K562 (cell line): ENCODE measurements at regions not wholly inside any gene's neighbourhood (a gene's known extent, or its start where the extent isn't known, plus 50 kb on each side); places are given as distances from the start of the nearest gene placed in this dataset.

Experiments used
- ATAC-seq: fragments of 200-7000 bp; cut with Tn5 transposase; 3 replicates; pipeline ENCODE4 v1.9.1; 2020; ENCODE audit warnings: moderate library complexity
- BruUV-seq: library from RNA; stranded (reverse); fragments of 400-500 nt; replicated peaks from 2 replicates; lab custom pipeline; 2021; lab: Mats Ljungman, UMichigan
- CTCF ChIA-PET: fragments of 300-600 bp; formaldehyde crosslinking; extraction: SDS; loops from one replicate; lab custom pipeline; 2021; ENCODE audit warnings: low intra/inter-chr PET ratio; lab: Yijun Ruan, JAX
- POLR2A ChIA-PET: fragments of 300-600, 350-650 bp; sonication (Branson Sonifier 250); formaldehyde crosslinking; extraction: SDS; loops from one replicate; lab custom pipeline; 2021; ENCODE audit warnings: antibody characterized with exemption, inconsistent platforms; lab: Yijun Ruan, JAX
- DNase-seq, 4 experiments: peaks; one replicate each; pipeline versions ENCODE4 v3.0.0 to v3.0.0-alpha.2; 2011 to 2018; ENCODE audit warnings: low spot score in 3 of 4, mixed read lengths in 3 of 4; ENCODE audit errors: extremely low read depth in 1 of 4
- FAIRE-seq: peaks from 2 replicates; lab custom pipeline; 2011; peaks lifted over from hg19 to GRCh38; lab: Jason Lieb, UNC
- H2AFZ ChIP-seq: 2 replicates; pipeline ENCODE4 v1.6.0; 2011; ENCODE audit warnings: low read depth, low read length, control low read depth, inconsistent platforms
- H3K27ac ChIP-seq: fragments of 200-600 bp; 3 replicates; pipeline ENCODE4 v1.8.0; 2011; ENCODE audit warnings: low read depth, mild to moderate bottlenecking, control low read depth, inconsistent platforms, low read length, moderate library complexity, mixed read lengths; ENCODE audit errors: extremely low read depth
- H3K27me3 ChIP-seq, 2 experiments: fragments of 300-600 bp in 1 of 2; 2 replicates in 1 of 2; 3 replicates in 1 of 2; pipeline versions ENCODE4 v1.6.0 to v1.8.0; 2011; ENCODE audit warnings: inconsistent platforms in 2 of 2, low read length in 2 of 2, mild to moderate bottlenecking in 1 of 2, mixed read lengths in 1 of 2, moderate library complexity in 1 of 2; ENCODE audit not compliant: control insufficient read depth in 2 of 2, insufficient read depth in 2 of 2
- H3K36me3 ChIP-seq: fragments of 300-600 bp; 3 replicates; pipeline ENCODE4 v1.8.0; 2011; ENCODE audit warnings: mild to moderate bottlenecking, low read length, inconsistent platforms; ENCODE audit not compliant: control insufficient read depth, insufficient read depth
- H3K4me1 ChIP-seq, 2 experiments: fragments of 200-600 bp in 1 of 2; replicated peaks in 1 of 2; 2 replicates in 1 of 2; 3 replicates in 1 of 2; pipeline versions ENCODE4 v1.5.1 to v1.8.0; 2011; ENCODE audit warnings: inconsistent platforms in 2 of 2, low read length in 2 of 2, mild to moderate bottlenecking in 1 of 2, mixed read lengths in 1 of 2, moderate library complexity in 1 of 2; ENCODE audit not compliant: control insufficient read depth in 2 of 2, insufficient read depth in 2 of 2
- H3K4me2 ChIP-seq: 2 replicates; pipeline ENCODE4 v1.6.1; 2011; ENCODE audit warnings: low read length, control low read depth, inconsistent platforms, mixed read lengths; ENCODE audit not compliant: insufficient read depth
- H3K4me3 ChIP-seq: fragments of 200-600 bp; sonication (generic), shearing (Covaris generic); 2 replicates; pipeline ENCODE4 v1.5.1; 2016; ENCODE audit warnings: control low read depth, inconsistent platforms
- H3K79me2 ChIP-seq: fragments of 200-600 bp; 3 replicates; pipeline ENCODE4 v1.8.0; 2011; ENCODE audit warnings: low read length, inconsistent platforms; ENCODE audit not compliant: control insufficient read depth, insufficient read depth
- H3K9ac ChIP-seq, 2 experiments: 2 replicates each; pipeline versions ENCODE4 v1.6.0 to v1.6.1; 2011; ENCODE audit warnings: low read depth in 2 of 2, low read length in 2 of 2, control low read depth in 1 of 2, inconsistent platforms in 1 of 2, mild to moderate bottlenecking in 1 of 2, mixed read lengths in 1 of 2; ENCODE audit not compliant: insufficient read depth in 1 of 2
- H3K9me1 ChIP-seq: one replicate; pipeline ENCODE4 v1.6.0; 2011; ENCODE audit warnings: inconsistent platforms, mild to moderate bottlenecking, low read length, moderate library complexity; ENCODE audit not compliant: control insufficient read depth, insufficient read depth
- H3K9me3 ChIP-seq: replicated peaks from 2 replicates; pipeline ENCODE4 v1.5.1; 2011; ENCODE audit warnings: low read depth, low read length, inconsistent platforms; ENCODE audit not compliant: control insufficient read depth, insufficient read depth
- H4K20me1 ChIP-seq: replicated peaks from 2 replicates; pipeline ENCODE4 v1.6.1; 2011; ENCODE audit warnings: low read length, inconsistent platforms, mixed read lengths; ENCODE audit not compliant: control insufficient read depth, insufficient read depth
- CBX5 ChIP-seq: IDR thresholded peaks from 2 replicates; pipeline ENCODE4 v1.6.1; 2014; ENCODE audit warnings: low read depth, borderline replicate concordance
- ELF2 ChIP-seq: fragments of 250-450 bp; sonication (Bioruptor Pico); IDR thresholded peaks from 2 replicates; pipeline ENCODE4 v1.5.0; 2021; ENCODE audit warnings: mild to moderate bottlenecking
- EP300 ChIP-seq: IDR thresholded peaks from 2 replicates; pipeline ENCODE4 v1.6.1; 2012; ENCODE audit warnings: low read length, improper control_type of control experiment
- HNRNPUL1 ChIP-seq: fragments of 200-400 bp; formaldehyde crosslinking; IDR thresholded peaks from 2 replicates; pipeline ENCODE4 v1.6.1; 2017; ENCODE audit warnings: low read length
- NFE2L1 ChIP-seq: fragments of 450-650 bp; IDR thresholded peaks from 2 replicates; pipeline ENCODE4 v1.6.1; 2016; ENCODE audit warnings: missing genetic modification characterization, low read depth, mild to moderate bottlenecking, missing compliant biosample characterization, moderate library complexity, borderline replicate concordance
- POLR3A ChIP-seq: IDR thresholded peaks from 2 replicates; pipeline ENCODE4 v1.6.1; 2011; ENCODE audit warnings: borderline replicate concordance, mild to moderate bottlenecking, moderate library complexity; ENCODE audit not compliant: insufficient read length, insufficient read depth; ENCODE audit errors: extremely low read depth
- SRSF3 ChIP-seq: fragments of 200-400 bp; formaldehyde crosslinking; IDR thresholded peaks from 2 replicates; pipeline ENCODE4 v1.6.1; 2016; ENCODE audit warnings: mild to moderate bottlenecking, low read length, moderate library complexity; ENCODE audit not compliant: insufficient read depth
- WGBS: fragments of 100-300 bp; shearing (Covaris generic); methylation state at CpG from one replicate; pipeline ENCODE4 v1.1.6; 2016; ENCODE audit warnings: low coverage, mixed read lengths; ENCODE audit not compliant: insufficient coverage; ENCODE audit errors: missing lambda C conversion rate; 5-methylcytosine and 5-hydroxymethylcytosine counted together
- in situ Hi-C: fragments of 300-500 bp; cut with MboI; formaldehyde crosslinking; loops from 4 replicates; pipeline ENCODE4 v1.15.0; 2018; ENCODE audit warnings: inconsistent platforms, mixed read lengths
- intact Hi-C: fragments of 100-400 bp; cut with micrococcal nuclease; formaldehyde crosslinking; loops from 2 replicates; pipeline ENCODE4 v1.14.2; 2022
- TF ChIP-seq, protein P1 (sequence below): fragments of 250-450 bp; sonication (Bioruptor Pico); IDR thresholded peaks from 2 replicates; pipeline ENCODE4 v1.8.0; 2022; ENCODE audit warnings: moderate library complexity, mild to moderate bottlenecking, inconsistent platforms
- TF ChIP-seq, protein P2 (sequence below), 2 experiments: fragments of 450-650 bp in 1 of 2; sonication (generic) in 1 of 2; formaldehyde crosslinking in 1 of 2; IDR thresholded peaks; 2 replicates each; pipeline versions ENCODE4 v1.7.1 to v1.9.0; 2016 to 2022; ENCODE audit warnings: inconsistent platforms in 1 of 2, mild to moderate bottlenecking in 1 of 2, missing genetic modification reagents in 1 of 2
- TF ChIP-seq, protein P3 (sequence below): fragments of 250-450 bp; sonication (Bioruptor Pico); IDR thresholded peaks from 2 replicates; pipeline ENCODE4 v1.9.0; 2021; ENCODE audit warnings: mild to moderate bottlenecking
- TF ChIP-seq, protein P4 (sequence below): fragments of 450-650 bp; formaldehyde crosslinking; IDR thresholded peaks from 2 replicates; pipeline ENCODE4 v1.4.0; 2020; ENCODE audit warnings: mild to moderate bottlenecking, moderate library complexity

DNA sequence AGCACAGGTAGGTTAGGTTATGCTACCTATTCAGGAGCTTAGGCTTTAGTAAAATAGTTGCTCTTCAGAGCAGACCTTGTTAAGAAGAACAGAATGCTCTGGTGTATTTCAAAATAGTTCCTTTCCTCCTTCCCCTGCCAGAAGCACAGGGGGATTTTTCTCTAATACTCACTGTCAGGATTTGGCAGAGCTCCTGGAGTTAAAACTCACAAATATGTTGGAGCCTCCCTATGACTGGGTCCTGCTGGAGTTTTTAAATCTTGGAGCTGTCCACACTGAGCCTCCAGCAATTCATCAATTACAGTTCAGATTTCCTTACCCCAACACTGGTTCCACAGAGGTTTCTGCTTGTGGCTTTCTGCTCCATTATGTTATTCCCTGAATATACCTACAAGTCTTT is 1233.8 kb upstream of the WWC1 start (continued):
- TF ChIP-seq, protein P1, sequence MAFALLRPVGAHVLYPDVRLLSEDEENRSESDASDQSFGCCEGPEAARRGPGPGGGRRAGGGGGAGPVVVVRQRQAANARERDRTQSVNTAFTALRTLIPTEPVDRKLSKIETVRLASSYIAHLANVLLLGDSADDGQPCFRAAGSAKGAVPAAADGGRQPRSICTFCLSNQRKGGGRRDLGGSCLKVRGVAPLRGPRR (CRISPR knock-in tag): no peak
- TF ChIP-seq SRSF3 (no peak), HNRNPUL1 (no peak), EP300 (no peak), CBX5 (no peak)

DNA sequence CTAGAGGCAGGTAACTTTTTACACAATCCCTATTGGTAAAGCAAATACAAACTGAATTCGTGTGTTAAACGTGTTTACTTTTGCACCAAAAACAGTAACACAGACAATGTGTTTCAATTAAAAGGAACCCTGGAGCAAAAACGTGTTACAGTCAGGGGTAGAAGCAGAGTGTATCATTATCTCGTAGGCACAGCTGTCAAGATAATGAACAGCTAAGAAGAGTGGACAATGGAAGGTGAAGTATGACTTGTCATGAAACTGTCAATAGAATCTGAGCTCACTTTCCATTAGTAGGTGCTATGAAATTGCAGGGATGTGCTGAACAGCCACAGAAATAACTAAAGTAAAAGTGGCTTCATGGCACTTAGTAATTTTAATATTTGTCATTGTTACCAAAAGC is 1229.8 kb upstream of the WWC1 start:
- H3K4me1 ChIP-seq: no peaks in the 10 kb centered on the region
- 0% methylated on average over 4 of the region's 4 CpGs for WGBS
- no peaks in the 10 kb centered on the region for H4K20me1 ChIP-seq
- ATAC-seq (no peak), DNase-seq (no peak), FAIRE-seq (no peak)
- no peak overlapping the region for H3K27ac ChIP-seq
- no peaks in the 10 kb centered on the region for H3K36me3 ChIP-seq
- no peaks in the 10 kb centered on the region for H3K27me3 ChIP-seq
- H3K9me1 ChIP-seq: no peaks in the 10 kb centered on the region
- no peak overlapping the region for H3K4me3 ChIP-seq
- H2AFZ ChIP-seq: no peak overlapping the region
- H3K9me3 ChIP-seq: no peaks in the 10 kb centered on the region
- POLR2A ChIA-PET: no interaction called here
- intact Hi-C loops (no loop called here), in situ Hi-C loops (no loop called here)
- no peak overlapping the region for H3K4me2 ChIP-seq
- no peak overlapping the region for H3K9ac ChIP-seq
- CTCF ChIA-PET: no interaction called here
- no peaks in the 10 kb centered on the region for H3K79me2 ChIP-seq
- no TSS peak for BruUV-seq
- TF ChIP-seq, protein P2, sequence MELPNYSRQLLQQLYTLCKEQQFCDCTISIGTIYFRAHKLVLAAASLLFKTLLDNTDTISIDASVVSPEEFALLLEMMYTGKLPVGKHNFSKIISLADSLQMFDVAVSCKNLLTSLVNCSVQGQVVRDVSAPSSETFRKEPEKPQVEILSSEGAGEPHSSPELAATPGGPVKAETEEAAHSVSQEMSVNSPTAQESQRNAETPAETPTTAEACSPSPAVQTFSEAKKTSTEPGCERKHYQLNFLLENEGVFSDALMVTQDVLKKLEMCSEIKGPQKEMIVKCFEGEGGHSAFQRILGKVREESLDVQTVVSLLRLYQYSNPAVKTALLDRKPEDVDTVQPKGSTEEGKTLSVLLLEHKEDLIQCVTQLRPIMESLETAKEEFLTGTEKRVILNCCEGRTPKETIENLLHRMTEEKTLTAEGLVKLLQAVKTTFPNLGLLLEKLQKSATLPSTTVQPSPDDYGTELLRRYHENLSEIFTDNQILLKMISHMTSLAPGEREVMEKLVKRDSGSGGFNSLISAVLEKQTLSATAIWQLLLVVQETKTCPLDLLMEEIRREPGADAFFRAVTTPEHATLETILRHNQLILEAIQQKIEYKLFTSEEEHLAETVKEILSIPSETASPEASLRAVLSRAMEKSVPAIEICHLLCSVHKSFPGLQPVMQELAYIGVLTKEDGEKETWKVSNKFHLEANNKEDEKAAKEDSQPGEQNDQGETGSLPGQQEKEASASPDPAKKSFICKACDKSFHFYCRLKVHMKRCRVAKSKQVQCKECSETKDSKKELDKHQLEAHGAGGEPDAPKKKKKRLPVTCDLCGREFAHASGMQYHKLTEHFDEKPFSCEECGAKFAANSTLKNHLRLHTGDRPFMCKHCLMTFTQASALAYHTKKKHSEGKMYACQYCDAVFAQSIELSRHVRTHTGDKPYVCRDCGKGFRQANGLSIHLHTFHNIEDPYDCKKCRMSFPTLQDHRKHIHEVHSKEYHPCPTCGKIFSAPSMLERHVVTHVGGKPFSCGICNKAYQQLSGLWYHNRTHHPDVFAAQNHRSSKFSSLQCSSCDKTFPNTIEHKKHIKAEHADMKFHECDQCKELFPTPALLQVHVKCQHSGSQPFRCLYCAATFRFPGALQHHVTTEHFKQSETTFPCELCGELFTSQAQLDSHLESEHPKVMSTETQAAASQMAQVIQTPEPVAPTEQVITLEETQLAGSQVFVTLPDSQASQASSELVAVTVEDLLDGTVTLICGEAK (IDR thresholded peaks at IDR 0.05): no peak
- TF ChIP-seq, protein P2 (CRISPR knock-in tag; IDR thresholded peaks at IDR 0.05): no peak
- TF ChIP-seq, protein P3, sequence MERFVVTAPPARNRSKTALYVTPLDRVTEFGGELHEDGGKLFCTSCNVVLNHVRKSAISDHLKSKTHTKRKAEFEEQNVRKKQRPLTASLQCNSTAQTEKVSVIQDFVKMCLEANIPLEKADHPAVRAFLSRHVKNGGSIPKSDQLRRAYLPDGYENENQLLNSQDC: no peak
- TF ChIP-seq ELF2 (no peak), POLR3A (no peak), NFE2L1 (tag) (no peak)
- TF ChIP-seq, protein P4, sequence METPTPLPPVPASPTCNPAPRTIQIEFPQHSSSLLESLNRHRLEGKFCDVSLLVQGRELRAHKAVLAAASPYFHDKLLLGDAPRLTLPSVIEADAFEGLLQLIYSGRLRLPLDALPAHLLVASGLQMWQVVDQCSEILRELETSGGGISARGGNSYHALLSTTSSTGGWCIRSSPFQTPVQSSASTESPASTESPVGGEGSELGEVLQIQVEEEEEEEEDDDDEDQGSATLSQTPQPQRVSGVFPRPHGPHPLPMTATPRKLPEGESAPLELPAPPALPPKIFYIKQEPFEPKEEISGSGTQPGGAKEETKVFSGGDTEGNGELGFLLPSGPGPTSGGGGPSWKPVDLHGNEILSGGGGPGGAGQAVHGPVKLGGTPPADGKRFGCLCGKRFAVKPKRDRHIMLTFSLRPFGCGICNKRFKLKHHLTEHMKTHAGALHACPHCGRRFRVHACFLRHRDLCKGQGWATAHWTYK (CRISPR knock-in tag): no peak
